Upper lobe of left lung (tissue), 4 donors: ENCODE measurements at regions not wholly inside any gene's neighbourhood (a gene's known extent, or its start where the extent isn't known, plus 50 kb on each side); places are given as distances from the start of the nearest gene placed in this dataset.

ENCODE experiments used
- CTCF ChIP-seq, 6 experiments: fragments of 450-650 bp in 4 of 6; fragments of 200-600 bp in 2 of 6; sonication (generic) in 2 of 6; IDR thresholded peaks; one replicate each; pipeline ENCODE4 v1.5.1; 2016 to 2019; ENCODE audit warnings: antibody characterized with exemption in 6 of 6
- POLR2AphosphoS5 ChIP-seq, 2 donors: sonication (generic); formaldehyde crosslinking; IDR thresholded peaks; one replicate each; pipeline ENCODE4 v1.5.1; 2017; ENCODE audit warnings: antibody characterized with exemption in 2 of 2

- no peak for TF ChIP-seq CTCF (IDR thresholded peaks at IDR 0.05)
- no peak for TF ChIP-seq POLR2AphosphoS5 (IDR thresholded peaks at IDR 0.05)
Observed at GRCh38 chr18:71798986-71799673, 745.0 kb downstream of the CBLN2 start.
